GM19395 (cell line): ENCODE measurements at regions not wholly inside any gene's neighbourhood (a gene's known extent, or its start where the extent isn't known, plus 50 kb on each side); places are given as distances from the start of the nearest gene placed in this dataset.

Source experiments
- ATAC-seq: cut with Tn5 transposase; IDR thresholded peaks from one replicate; pipeline ENCODE4 v1.9.1; 2021; ENCODE audit warnings: mild to moderate bottlenecking, moderate library complexity; ENCODE audit not compliant: unreplicated experiment

DNA sequence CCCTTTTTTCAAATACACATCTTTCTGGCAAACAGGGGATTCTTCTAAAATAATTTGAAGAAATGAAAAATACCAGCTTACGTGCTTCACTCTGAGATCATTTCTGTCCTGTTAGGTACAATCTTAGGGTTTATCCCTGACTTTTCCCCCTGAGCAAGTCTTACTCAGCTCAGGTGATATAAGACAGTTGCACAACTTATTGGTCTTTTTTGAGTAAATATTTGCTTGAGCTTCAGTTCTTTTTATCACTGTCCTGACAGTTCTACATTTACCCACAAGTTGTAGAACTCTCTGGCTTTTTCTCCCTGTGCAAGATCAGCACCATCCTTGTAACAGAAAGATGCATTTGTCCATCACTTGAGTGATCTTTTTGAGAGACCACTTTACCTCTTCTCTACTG lies 84.9 kb downstream of the MID1IP1 start:
- ATAC-seq: no peak

DNA sequence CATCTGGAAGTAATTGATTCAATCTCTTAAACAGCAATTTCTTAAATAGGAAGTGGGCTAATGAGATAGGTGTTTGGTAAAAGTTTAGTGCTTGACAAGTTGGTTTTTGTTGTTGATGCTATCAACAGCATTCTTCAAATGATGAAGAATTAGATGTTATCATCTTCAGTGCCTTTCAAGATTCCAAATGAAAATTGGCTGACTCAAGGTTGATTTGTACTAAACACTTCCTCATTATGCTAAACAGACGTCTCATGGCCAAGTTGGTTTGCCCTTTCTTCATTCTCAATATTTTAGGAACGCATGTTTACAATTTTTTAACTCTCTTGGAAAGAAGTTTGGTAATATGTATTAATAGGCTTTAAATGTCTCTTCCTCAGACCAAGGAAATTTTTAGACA lies 86.0 kb downstream of the MID1IP1 start:
- ATAC-seq: no peak

DNA sequence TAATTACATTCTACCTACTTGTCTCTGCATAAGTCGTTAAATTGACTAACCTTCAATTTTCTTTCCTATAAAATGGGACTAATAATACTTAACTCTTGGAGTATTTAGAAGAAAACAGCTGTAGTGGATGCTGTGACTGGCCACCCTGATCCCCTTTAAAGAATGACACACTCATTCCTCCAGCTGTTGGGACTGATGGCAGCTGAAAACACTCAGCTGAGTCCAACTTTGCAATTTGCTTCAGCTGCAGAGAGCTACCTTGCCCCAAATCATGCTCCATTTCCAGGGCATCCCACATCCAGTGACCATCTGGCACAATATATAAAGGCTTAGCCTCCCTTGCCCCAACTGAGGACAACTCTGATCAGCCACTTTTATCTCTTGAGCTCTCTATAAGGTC lies 89.1 kb downstream of the MID1IP1 start:
- ATAC-seq: no peak

DNA sequence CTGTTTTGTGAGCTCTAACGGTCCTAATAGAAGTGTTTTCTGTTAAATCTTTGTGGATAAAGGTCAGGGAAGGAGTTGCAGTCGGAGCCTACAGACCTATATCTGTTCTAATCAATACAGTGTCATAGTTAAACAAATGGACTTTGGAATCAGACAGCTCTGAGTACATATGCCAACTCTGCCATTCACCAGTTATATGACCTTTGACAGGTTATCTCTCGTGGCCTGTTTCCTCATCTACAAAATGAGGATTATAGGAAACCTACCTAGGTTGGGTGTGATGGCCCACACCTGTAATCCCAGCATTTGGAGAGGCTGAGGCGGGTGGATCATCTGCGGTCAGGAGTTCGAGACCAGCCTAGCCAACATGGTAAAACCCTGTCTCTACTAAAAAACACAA lies 89.7 kb downstream of the MID1IP1 start:
- ATAC-seq: no peak

DNA sequence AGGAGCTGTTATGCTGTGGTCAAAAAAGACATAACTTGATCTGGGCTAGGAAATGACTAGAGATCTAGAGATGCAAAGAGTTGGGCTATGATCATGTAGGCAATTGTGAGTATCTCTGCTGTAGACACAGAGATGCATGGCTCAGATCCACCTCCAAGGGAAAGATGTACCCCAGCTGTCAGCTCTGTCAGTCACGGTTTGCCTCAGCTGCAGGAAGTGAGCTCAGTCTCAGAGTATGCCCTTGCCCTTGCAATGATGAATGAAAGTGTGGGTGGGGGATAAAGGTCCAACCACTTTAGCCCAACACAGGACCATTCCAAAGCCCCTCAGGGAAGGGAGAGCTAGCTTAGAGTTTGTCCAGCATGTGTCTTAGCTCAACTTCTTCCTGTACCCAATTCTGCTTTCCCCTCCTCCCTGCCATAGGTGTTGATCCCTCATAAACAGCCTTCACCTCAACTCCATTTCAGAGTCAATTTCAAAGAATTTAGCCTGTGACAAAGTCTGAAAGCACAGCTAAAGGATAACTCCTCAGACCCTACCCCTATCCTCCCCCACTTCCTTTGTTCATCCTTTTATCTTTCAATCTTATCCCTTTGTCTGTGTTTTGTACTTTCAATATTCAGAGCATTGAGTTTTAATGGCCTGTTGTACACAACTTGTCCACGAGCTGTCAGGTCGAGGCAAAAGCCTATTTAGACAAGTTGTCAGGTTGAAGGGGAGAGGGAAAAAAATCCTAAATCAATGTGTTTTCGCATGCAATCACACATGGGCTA lies 90.6 kb downstream of the MID1IP1 start:
- peak; percentile 95 for ATAC-seq

DNA sequence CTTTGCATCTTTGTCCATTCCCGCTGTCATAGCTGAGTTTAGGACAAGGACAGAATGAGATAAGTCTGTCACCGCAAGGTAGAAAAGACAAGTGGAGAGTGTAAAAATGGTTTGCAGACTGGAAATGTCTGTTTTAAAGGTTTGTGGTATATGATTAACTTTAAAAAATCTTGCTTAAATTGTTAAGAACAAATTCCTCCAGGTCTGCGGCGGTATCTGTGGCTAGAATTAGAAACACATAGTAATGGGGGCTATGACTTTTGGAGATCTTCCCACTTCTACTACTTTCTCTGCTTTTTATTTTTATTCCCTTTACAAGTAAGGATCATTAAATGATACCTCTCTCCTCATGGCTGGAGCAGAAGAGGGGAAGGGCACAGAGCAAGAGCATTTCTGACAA lies 92.2 kb downstream of the MID1IP1 start:
- ATAC-seq: no peak

DNA sequence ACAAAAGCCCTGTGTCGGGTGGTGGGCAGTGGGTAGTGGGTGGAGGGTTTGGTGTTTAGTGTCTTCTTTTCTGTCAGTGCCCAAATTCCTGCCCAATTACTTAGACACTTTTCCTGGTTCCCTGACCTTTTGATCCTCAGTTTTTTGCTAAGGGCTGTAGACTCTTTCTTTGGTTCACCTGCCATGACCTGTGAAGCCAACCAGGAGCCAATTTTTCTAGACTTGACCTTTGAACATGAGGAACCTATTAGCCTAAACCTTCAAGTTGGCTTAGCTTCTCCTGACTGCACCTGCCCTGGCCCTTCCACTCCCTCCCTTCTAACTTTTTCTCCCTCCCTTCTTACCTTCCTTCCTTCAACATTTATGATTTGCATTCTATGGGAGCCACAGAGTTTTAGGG lies 94.5 kb downstream of the MID1IP1 start:
- no peak for ATAC-seq

DNA sequence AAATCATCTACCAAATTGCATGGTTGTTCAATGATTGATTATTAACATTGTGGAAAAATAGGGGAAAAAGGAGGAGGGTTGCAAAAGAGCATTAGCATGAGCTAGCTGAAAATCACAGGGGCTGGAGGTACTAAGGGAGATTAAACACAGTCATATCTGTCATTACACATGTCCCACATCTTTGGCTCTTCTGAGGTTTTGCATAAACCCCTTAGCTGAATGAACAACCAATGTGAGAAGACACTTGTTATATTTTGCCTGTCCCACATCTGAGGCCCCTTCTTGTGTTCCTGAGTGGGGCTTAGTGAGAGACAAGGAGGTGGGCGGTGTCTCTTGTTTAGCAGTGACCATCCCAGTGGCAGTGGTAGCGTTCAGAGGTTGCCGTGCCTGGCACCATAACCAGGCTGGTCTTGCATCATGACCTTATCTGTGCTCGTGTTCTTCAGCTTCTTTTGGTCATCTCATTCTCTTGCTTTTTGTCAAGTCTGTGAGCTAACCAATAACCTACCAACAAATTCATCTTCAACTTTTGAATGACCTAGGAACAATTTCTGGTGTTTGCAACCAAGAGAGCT lies 95.6 kb downstream of the MID1IP1 start:
- ATAC-seq: peak; percentile 73

DNA sequence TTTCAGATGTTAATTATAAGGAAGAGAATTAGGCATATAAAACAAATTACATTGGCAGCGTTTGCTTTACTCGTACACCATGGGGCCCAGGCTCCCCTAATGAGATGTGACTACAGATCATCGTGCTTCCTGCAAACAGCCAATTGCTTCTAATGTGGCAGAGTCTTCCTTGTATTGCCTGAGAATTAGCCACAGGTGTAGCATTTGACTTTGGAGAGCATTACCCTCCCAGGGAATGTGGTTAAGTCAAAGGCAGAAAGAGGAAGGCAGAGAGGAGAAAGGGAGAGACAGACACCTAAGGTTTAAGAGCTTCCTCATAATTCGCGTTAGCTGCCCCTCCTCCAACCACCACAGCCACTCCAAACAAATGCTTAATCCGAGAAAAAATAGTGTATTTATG lies 97.0 kb downstream of the MID1IP1 start:
- ATAC-seq: no peak

DNA sequence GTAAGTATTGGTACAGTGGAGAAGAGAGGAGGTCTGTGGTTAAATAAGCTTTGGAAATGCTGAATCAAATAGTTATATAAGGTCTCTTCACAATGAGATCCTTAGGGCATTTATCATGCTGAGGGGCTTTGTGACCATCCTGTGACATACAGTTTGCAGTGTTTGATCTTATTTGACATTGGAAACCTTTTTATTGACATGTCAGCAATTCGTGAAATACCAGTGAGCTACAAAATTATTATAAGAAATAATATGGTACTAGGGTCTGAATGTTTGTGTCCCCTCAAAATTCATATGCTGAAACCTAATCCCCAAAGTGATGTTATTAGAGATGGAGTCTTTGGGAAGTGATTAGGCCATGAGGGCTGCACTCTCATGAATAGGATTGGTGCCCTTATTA lies 98.4 kb downstream of the MID1IP1 start:
- ATAC-seq: no peak

DNA sequence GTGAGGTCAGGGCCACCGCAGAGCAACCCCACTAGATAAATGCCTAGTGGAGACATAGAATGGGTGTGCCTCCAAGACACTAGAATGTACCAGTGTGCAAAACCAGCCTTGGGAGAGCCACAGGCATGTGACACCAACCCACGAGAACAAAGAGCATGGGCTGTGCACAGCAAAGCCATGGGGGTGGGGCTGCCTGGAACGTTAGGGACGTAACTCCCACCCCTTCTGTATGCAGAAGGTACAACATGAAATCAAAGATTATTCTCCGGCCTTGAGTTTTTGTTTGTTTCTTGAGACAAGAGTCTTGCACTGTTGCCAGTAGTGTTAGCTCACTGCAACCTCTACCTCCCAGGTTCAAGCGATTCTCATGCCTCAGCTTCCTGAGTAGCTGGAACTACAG lies 99.5 kb downstream of the MID1IP1 start:
- ATAC-seq: no peak

DNA sequence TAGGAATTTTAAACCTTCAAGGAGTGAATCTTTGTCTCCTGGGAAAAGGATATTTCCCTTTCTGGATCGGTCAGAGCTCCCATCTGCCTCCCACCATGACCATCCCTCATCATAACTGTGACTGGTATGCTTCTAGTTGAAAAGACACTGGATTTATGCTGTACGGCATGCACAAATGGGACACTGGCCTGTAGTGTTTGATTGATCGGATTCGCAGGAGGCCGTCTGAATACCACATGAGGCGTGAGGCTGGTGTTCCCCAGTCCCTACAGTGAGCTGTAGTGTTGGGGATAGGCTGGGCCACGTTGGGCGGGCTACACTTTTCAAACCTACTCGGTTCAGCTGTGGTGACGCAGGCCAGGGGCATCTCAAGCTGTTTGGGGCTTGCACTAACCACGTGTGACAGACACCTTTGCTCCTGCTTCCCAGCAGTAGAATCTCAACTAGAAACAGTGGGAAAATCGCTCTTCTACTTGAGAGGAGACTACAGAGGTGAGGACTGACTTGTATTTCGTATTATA lies 101.8 kb downstream of the MID1IP1 start:
- no peak for ATAC-seq

DNA sequence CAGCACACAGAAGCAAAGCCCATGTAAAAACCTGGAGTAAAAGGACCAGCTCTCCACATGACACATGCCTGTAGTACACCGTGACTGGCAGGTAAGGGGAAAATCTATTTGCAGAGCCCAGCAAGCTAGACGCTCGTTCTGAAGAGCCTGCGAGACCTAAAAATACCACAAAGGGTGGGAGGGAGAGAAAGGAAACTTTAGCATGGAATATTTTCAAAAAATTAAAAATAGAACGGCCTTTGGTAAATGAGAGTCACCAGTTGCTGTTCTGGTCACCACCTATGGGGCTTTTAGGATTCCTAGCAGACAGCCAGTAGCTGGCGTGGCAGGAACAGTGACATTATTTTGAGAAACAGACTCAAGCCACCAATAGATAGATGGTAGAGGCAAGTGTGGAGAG lies 115.5 kb downstream of the MID1IP1 start:
- ATAC-seq: no peak

DNA sequence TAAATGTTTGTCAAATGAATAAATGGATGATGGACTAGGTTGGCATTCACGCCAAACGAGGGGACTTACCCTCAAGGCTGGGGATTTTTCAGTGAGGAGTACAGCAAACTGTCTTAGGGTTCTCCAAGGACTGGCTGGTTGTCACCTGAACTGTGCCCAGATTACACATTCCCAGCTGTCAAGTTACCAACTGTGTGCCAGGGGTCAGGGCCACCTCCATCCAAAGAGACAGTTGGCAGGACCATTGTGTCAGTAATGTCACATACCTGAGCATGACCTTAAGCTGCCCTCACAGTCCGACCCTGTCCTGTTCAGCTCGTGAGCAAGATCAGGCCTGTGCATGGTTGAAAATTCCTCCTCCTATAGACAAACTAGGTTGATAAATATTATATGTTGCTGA lies 116.7 kb downstream of the MID1IP1 start:
- ATAC-seq: no peak

DNA sequence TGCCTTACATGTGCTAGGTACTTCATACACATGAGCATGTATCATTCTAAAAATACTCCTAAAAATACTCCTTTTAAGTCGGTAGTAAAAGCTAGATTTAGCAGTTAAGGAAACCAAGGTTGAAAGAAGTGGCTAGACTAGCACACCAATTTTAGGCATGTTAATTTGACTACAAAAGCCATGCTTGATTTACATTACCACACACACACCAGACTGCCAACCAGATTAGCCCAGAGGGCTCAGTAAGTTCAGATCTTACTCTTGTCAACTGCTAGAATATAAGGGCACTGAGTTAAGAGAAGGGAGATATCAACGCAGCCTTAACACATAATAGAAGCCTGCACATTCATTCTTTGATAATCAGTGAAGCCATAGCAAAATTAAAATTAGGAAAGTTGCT lies 117.9 kb downstream of the MID1IP1 start:
- ATAC-seq: no peak

DNA sequence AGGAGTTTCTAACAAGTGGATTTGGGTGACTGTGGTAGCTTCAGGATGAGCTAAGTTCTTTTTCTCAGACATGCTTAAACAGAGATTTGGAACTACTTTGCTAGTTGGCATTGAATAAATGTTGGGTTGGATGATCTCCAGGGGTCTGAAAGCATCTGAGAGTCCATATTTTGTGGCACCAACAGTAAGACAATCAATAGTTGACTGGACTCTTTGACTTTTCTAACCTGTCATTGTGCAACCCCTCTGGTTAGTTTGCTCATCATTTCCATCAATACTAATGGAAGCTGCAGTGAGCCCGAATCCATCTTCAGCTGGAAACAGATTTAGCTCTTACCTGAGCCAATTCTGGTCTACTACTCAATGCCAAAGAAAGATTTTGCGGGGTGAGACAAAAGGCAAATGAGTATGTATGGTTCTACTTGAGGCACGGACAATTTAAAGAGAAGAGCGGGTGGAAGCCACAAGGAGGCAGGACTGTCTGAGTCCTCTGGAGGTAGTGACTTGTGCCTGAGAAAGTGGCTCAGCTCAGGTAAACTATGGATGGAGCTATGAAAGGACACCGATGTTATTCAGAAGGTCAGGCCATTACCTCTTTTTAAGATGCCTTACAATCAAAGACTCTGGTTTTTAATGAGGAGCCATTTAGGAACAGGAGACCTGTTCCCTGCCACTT lies 118.7 kb downstream of the MID1IP1 start:
- ATAC-seq: no peak

DNA sequence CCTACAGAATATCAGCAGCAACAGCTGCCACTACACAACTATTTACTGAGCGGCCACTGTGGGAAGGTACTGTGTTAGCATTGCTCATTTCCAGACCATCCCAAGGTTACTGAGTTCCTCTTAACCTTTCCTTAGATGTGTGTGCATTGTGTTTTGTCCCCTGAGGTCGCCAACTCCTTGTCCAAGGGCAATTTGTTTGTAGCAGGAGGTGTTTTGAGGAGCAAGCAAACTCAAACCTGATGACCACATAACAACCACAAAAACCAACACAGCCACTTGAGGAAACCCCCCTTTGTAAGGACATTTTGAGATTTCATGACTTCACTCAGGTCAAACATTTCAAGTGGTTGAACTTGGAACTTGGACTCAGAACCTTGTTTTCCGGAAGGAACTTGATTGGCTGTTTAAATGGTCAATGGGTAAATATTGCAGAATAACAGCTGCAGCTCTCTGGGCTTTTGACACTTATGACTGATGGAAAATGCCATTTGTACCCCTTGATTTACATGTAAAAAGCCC lies 122.3 kb downstream of the MID1IP1 start:
- no peak for ATAC-seq

DNA sequence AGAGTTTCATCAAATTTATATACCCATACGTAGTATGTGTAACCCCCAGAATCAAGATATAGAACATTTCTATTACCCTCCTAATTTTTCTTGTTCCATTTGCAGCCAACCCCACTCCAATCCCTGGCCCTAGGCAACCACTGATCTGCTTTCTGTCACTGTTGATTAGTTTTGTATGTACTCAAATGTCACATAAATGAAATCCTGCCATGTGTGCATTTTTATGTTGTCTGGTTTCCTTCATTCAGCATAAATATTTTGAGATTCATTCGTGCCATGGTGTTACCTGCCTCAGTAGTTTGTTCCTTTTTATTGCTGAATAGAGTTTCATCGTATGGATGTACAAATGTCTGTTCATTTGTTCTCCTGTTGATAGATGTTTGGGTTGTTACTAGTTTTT lies 126.3 kb downstream of the MID1IP1 start:
- ATAC-seq: no peak

DNA sequence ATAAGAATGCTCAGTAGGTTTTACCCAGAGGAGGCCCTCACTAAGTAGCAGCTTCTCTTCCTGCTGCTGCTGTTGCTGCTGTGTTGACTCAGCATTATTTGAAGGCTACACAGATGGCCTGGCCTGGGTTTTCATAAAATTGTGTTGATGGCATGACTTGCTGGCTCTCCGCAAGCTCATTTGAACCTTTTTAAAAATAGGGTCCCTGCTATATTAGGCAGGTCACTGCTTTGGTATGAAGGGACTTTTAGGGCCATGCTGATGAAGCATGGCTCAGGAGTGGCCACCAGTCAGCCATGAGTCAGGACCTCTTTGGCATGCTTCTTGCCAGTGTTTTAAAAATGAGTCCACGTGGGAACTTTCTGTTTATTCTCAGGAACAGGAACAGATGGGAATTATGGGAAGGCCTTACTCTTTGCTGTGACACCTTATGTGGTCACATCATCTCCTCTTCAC lies 128.7 kb downstream of the MID1IP1 start:
- no peak for ATAC-seq

DNA sequence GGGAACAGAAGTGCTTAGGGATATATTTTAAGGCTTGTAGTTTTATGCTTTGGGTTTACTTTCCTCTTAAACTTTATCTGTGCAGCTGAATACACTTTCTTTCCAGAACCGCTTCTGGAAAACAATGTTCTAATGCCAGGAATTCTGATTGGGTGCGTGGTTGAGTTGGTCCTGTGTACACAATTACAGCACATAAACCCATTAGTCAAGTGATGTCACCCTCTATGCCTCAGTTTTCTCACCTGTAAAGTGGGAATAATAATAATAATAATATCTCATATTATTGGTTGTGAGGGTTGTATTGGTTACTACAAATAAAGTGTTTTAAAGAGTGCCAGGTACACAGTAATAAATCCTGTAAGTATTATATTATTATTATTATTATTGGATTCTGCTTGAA lies 129.2 kb downstream of the MID1IP1 start:
- ATAC-seq: no peak

DNA sequence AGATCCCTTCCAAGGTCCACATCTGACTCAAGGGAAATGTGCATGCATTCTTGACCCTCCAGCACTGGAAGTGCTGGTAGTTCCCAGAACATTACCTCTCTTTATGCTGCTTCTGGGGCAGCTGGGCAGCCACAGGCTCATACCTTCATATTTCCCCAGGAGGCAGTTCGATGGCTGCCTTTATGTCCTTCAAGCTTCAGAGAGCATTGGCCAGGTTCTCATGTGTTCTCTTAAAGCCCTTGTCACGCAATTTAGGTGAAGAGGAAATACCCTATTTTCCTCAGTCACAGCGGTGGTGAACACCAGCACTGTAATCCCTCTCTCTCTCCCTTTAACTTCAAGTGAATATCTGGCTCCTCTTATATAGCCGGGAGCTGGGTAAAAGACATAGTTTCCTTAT lies 134.3 kb downstream of the MID1IP1 start:
- ATAC-seq: no peak

DNA sequence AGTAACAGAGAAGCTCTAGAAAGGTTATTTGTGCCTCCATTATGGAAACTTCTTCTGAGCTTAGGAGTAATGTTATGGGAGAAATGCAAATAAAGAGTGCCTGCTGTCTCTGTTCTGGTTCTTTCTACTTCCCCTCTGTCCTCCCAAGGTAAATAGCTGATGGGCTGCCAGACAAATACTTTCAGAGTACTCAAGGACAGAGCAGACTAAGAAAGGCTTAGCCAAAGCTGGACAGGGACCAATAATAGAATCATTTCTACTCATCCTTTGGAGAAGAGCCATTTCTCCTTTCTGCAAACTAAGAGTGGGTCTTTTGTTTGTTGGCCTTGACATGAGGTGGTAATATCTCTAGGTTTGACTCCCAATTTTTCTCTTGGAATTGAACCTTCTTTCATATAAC lies 136.1 kb downstream of the MID1IP1 start:
- ATAC-seq: no peak
